ENCODE measurements at regions not wholly inside any gene's neighbourhood (a gene's known extent, or its start where the extent isn't known, plus 50 kb on each side); places are given as distances from the start of the nearest gene placed in this dataset.
A peak's percentile ranks its signal among the peaks of the same experiment; 100 is the strongest.
"Not testable (repeated sequence)": the region's sequence is repeated elsewhere in the genome, so short reads cannot be mapped to it uniquely, and the experiment has no call there.

DNA sequence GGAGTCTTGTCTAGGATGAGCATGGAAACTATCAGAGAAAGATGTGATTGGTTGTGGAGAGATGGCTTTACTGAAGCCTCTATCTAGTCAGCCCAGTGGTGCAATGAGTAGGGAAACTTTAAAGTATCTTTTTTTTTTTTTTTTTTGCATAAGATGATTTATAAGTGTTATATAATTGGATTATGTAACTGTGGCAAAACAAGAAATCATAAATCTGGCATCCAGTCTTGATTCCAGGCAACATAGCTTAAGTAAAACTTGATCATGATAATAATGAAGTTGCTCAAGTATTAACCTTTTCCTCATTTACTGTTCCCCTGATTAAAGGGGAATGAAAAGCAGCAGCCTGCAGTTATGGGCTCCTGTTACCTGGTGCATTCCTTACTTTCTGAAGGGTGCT lies 538.0 kb upstream of the ATP2B1 start:
- no peak for DNase-seq

DNA sequence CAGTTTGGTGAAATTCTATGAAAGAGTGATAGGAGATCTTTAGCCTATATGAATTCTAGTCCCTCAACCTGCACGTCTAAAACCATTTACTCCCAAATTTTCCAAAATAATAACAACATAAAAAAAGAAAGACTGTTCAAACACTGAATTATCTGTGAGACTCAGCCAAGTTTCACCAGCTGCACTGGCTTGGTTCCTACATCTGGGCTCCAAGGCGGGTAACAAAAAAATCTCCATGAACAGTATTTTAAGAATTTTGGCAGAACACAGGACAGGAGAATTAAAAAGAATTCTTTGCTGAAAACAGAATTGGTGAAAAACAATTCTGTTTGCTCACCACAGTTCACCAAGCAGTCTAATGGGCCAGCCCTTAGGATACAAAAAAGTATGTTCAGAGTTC lies 536.8 kb upstream of the ATP2B1 start:
- no peak for DNase-seq

DNA sequence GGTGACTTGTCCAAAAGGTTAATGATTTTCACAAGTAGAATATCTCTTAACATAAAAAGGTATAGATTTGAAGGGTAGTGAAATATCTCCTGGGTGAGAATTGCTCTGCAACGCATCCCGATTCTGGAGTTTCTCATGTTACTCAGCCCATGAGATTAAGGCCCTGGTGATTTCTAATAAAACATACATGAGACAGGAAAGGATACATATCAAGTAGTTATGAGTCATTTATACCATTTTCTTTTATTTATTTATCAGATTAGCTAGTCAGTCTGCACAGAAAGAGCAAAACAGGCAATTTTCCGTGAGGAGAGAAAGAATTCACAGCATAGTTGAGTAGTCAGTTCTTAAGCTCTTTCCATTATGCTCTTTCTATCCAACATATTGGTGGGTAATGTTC lies 535.6 kb upstream of the ATP2B1 start:
- DNase-seq: no peak

DNA sequence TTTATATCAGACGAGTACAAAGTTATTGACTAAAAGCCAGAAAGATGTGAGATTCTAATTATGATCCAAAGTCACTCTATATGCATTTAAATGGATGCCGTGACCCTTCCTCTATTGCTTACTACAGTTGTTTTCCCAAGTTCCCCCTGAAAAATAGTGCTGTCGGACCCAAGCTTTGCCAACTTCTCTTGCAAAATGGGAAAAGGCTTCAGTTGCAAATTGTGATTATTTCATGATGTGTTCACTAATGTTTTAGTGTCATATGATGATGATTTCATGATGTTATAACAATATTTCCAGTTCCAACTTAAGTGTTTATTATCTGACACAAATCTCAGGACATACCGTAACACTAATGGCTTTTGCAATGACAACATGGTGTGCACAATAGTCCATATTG lies 534.6 kb upstream of the ATP2B1 start:
- no peak for DNase-seq

DNA sequence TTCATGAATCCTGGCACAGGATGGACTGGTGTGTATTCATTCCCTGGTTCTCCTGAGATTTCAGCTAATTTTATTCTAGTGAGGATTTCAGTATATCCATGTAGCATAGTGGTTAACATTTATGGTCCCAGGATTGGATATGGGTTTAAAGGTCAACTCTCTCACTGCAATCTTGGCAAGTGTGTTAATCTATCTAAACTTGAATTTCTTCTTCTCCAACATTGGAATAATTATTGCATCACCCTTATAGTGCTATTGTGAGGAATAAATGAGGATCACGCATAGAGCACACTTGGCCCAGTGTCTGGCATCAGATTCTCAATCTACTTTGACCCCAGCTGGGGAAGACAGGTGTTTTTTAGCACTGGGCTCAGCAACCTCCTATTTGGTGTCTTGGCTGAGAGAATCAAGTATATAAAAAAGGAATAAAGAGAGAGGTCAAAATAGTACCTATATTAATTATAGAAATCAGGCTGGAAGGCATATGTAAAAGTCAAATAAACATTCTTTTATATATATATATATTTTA lies 531.2 kb upstream of the ATP2B1 start:
- DNase-seq: no peak

DNA sequence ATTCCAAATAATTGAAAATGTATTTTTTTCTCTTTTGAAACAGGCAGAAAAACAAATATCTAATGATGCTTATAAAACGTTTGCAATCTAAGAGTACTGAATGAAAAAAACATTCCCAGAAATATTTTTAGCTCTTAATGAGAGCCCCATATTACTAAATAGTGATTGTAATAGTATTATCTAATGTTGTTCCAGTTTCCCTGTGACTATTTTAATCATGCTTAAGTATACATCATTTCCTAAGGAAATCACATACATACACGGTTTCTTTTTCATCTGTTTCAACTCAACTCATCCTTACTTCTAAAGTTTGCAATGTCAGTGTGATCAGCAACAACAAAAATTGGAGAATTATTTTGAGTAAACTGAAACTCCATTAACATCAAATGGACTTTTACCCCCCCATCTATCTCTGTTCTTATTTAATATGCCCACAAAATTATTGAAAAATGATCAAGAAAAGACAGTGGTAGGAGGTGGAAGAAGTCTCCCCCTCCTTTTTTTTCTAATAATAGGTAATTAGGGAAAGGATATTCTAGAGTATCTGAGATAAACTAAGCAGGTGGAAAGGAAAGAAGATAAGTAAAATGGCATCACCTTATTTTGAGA lies 530.1 kb upstream of the ATP2B1 start:
- no peak for DNase-seq

DNA sequence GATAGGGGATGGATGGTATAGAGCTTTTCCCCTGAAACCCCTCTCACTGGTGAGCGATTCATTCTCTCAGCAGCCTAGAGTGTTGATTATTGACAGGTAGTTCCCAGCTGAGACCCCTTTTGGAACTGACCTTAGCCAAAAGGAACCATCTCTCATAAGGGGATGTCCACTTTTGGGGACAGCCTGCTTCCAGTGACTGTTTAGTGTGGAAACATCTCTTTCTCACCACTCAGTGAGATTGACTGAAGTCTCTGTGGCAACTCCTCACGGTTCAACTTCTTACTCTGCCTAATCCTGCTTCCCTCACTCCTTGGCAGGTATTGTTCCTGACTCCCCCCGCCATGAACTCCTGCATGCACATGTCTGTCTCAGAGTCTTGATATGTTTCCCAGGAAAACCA lies 529.2 kb upstream of the ATP2B1 start:
- no peak for DNase-seq

DNA sequence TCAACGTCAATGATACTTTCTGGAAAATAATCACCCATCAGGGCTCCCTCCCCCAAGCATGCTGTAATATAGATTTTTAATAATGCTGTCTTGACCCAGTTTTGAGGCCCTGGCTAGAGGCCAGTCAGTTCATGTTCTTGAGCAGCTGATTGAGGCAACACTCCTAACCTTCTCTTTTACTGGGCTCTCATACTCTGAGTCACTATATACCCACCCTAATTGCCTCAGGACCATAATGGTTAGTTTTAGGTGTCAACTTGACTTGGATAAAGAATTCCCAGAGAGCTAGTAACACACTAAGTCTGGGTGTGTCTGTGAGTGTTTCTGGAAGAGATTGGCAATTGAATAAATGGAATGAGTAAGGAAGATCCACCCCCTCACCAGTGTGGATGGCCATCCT lies 527.0 kb upstream of the ATP2B1 start:
- DNase-seq: no peak

DNA sequence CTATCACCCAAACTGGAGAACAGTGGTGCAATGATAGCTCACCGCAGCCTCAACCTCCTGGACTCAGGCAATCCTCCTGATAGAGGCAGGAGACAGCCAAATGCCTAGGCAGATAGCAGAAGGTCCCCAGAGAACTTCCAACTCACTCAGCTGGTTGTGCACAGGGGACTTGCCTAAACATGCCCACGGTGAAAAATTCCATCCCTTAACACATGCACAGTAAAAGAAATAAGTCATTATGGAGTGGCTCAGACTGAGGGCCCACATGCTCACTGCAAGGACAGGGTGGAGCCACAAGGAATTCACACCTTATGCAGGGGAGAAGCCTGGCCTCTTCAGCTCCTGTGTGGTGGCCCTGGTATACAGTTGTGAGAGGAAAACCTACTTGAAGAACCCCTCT lies 525.8 kb upstream of the ATP2B1 start:
- DNase-seq: no peak

DNA sequence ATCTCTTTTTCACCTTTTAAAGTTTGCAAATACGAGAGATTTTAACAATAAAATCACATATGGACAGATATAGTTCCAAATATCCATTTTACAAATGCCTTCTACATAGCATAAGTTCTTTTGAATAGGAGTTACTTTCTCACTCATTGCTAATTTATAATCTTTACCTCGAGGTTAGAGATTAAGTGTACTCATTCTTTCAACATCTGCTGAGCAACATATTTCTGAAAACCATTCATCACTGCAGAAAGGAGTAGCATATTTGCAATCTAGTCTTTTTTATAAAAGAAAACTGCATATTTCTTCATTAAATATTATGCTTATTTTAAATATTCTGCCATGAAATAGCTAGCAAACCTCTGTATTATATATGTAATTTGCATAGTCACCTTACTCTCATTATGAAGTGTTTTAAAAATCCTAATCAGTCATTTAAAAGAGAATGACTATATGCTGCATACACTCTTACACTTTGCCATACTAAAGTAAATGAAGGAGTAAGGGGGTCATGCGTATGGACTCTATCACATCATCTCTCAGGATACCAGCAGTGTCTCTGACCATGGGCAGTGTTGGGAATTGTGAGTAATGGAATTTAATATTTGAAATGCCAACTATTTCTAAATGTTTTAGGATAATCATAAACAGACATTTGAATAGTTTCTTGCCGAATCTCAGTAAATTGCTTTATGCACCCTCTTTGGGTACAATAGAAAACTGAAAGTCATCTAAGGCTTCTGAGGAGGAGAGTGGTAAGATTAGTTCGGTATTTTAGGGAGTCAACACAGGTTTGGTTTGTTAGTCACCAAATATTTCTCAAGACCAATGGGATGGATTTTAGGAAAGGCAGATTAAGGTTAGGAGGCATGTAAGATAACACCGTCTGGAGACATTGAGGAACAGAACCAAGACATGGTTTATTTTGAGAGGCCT lies 524.8 kb upstream of the ATP2B1 start:
- DNase-seq: no peak

DNA sequence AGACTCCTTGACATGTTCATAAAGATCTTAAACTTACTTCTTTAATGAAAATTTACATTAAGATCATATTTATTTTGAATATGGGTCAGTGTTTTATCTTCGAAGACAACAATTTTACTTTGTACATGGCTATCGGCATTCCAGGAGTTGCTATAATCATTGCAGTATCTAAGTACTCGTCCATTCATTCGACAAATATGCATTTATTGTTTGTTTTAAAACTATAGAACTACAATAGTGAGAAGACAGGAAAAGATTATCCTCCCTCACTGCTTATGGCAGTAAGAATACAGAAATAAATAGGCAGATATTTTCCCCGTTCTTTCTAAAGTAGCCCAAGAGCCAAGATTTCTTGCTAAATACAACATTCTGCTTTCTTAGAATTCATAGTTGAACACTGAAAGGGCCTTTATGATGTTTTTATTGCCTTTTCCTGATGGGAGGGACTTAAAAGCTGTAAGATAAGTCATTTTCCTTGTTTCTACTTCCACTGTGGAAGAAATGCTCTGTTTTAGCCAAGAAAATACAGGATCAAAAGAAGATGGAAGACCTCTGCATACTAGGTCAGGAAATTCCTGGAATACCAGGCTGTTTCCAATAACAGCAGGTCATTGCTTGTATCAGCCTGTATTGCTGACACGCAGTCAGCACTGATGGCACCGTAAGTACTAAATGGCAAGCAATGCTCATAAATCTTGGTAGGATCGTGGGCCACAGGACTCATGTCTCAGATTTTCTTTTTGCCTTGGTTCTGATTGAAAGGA lies 521.0 kb upstream of the ATP2B1 start:
- no peak for DNase-seq

DNA sequence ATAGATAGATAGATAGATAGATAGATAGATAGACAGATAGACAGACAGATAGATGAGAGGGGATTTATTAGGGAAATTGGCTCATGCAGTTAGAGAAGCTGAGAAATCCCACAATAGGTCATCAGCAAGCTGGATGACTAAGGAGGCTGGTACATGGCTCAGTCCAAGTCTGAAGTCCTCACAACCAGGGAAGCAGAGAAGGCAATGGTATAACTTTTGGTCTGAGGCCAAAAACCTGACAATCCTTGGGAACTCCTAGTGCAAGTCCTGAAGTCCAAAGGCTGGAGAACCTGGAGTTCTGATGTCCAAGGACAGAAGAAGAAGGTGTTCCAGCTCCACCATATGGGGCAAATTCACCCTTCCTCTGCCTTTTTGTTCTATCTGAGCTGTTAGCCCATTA lies 517.6 kb upstream of the ATP2B1 start:
- no peak for DNase-seq

DNA sequence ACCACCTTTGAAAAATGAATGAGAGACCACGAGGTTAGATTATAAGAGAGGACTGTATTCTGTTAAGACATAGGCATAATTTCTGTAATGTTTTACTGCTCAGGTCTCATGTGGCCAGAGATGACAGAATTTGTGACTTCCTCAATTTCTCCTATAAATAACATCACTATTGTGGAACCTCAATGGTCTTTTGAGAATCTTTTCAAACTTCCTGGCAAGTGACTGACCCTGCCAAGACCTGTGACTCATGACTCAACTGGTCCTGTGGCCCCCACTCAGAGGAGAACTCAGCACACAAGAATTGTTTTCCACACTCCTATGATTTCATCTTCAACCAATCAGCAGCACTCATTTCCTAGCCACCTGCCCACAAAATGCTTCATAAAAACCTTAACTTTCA lies 508.2 kb upstream of the ATP2B1 start:
- DNase-seq: no peak

DNA sequence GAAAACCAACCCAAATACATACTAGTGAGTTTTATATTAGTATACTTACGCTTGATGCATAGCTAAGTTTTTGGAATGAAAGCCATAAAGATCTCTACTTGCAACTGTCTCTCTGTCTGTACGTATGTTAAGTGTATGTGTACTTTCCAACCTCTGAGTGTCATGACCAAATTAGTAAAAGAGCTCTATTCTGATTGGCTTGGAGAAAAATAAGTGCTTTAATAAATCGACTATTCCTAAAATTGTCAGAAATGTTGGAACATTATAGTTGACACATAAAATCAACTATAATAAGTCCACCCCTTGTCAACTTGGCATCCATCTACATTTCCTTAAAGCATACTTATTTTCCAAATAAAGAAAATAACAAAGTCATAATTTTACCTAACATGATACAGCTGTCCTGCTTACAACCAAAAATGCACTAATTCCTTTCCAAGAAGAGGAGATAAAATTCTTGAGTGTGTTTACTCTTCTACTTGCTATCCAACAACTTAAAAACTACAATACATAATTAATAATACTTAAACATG lies 507.4 kb upstream of the ATP2B1 start:
- DNase-seq: no peak

DNA sequence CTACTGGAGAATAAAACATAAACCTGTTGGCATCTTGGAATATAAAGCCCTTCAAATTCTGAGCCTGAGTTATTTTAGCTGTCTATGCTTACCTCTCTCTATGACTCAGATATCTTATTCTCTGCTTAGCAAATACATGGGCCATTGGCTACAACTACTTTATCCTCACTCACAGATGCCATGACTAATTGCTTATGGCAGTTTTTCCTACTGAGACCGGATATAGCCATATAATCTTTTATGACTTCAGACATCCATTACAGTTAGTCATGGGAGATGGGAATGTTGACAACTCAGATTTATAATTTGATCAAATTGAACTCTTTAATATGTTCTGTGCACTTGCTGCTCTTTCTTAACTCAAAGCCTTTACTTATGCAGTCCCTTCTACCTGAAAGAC lies 502.4 kb upstream of the ATP2B1 start:
- DNase-seq: peak; percentile 12

DNA sequence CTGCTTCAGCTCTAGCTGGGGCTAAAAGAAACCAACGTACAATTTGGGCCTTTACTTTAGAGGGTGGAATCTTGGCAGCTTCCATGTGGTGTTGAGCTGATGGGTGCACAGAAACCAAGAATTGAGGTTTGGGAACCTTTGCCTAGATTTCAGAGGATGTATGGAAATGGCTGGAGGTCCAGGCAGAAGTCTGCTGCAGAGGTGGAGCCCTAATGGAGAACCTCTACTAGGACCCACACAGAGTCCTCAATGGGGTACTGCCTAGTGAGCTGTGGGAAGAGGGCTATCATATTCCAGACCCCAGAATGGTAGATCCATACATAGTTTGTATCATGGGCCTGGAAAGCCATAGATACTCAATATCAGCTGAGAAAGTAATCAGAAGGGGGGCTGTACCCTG lies 500.4 kb upstream of the ATP2B1 start:
- no peak for DNase-seq

DNA sequence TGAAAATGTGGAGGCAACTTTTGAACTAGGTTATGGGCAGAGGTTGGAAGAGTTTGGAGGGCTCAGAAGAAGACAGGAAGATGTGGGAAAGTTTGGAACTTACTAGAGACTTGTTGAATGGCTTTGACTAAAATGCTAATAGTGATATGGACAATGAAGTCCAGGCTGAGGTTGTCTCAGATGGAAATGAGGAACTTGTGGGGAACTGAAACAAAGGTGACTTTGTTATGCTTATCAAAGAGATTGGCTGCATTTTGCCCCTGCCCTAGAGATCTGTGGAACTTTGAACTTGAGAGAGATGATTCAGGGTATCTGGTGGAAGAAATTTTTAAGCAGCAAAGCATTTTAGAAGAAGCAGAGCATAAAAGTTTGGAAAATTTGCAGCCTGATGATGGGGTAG lies 499.7 kb upstream of the ATP2B1 start:
- not testable (repeated sequence) for DNase-seq

DNA sequence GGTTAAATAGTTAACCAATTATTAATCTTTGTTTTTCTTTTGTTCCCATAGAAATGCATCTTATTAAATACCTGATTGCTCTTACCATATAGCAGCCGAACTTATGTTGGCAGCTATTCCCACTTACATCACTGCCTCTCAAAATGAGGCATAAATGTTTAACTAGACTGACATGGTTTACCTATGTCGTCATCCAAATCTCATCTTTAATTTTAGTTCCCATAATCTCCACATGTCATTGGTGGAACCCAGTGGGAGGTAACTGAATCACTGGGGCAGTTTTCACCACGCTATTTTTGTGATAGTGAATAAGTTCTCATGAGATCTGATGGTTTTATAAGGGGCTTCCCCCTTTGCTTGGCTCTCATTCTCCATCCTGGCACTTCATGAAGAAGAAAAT lies 499.2 kb upstream of the ATP2B1 start:
- no peak for DNase-seq

DNA sequence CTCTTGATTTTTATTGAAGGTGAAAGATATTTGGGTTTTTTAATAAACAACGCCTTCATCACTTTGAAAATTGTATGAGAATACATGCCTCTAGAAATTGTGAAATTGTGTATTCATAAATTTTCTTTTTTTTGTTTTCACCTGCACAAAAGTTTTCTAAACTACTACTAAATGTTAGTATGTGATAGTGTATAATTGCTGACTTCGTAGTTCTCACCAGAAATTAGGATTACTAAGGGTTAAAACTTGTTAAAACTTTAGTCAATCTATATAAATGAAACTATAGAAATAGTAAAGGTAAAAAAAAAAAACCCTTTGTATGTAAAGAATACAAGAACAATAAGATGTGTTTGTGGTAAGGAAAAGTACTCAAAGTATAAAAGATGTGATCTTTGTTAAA lies 496.5 kb upstream of the ATP2B1 start:
- DNase-seq: no peak

DNA sequence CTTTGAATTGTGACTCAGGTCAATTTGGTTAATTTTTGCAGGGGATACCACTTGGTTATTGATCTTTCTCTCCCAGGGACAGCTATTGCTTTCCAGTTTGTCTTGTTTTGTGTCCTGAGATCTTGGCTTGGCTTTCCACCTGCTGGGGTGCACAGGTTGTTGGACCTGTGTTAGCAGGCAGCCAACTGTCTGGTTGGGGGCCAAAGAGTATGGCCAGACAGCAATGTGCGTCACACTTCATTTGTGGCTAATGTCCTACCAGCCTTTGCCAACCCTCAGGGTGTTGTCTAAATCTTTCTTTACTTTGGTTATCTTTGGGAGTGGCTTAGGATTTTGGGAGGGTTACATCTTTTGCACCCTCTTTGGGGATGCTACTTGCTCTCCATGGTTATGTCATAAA lies 494.9 kb upstream of the ATP2B1 start:
- DNase-seq: no peak

DNA sequence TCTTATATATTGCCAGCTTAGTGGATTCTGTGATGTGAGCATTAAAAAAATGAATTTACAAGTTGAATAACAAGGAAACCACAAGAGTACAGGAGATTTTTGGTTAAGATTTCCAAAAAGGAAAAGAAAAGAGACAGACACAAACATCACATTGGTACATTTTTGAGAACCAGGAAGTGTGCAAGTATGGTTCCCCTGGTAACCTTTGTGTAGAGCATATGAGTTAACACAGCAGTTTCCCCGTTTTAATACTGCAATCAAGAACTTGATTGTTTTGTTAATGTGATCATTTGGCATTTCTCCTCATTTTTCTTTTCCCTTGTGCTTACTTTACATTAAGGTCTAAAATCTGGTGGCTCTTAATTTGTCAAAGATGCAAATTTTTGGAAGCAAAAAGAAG lies 490.4 kb upstream of the ATP2B1 start:
- DNase-seq: no peak

DNA sequence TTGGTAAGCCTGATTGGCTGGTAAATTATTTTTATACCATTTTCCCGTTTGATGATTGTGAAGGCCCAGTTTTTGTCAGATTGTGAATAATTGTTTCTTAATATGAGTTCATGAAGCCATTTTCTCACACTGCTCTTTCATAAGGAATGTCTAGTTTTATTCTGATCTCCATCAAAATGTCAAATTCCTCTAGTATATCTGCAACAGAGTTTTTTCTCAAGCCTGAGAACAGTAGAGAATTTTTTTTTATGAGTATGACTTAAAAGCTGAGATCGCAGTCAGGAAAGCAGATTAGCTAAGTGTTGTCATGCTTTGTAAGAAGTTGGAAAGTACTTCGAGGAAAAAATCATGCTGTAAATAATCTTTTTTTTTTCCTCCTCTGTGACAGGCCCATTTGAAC lies 484.9 kb upstream of the ATP2B1 start:
- no peak for DNase-seq

DNA sequence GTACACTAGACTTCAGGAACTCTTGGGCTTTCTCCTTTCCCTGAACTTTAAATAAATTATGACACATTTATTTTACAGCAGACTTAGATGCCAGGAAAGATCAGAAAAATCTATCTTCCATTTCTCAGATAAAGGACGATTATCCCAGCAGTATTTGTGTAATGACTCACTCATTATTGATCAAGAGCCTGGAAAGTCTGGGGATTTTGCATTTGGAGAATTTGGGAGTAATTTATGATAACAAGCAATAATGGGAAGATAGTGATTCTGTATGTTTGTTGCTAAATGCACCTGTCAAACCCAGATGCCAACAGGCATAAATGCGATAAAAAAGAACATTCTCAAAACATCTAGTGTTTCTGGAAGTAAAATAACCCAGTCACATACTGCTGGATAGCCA lies 480.2 kb upstream of the ATP2B1 start:
- no peak for DNase-seq

Data from eye (tissue), 1 donor.